Fibroblast of skin of left biceps (primary cell): ENCODE measurements at regions not wholly inside any gene's neighbourhood (a gene's known extent, or its start where the extent isn't known, plus 50 kb on each side); places are given as distances from the start of the nearest gene placed in this dataset.
"Not testable (repeated sequence)": the region's sequence is repeated elsewhere in the genome, so short reads cannot be mapped to it uniquely, and the experiment has no call there.

Experiments used
- DNase-seq, 2 experiments: peaks; one replicate each; pipeline ENCODE4 v3.0.0-alpha.2; 2013; ENCODE audit warnings: low read depth in 2 of 2

- peak; percentile 95 to 96 for DNase-seq
These were observed 326.4 kb downstream of the DCHS2 start for GRCh38 chr4:154164931-154165839.

- peak in 1 of 2 experiments; percentile 10 for DNase-seq
These were observed 330.9 kb downstream of the DCHS2 start for GRCh38 chr4:154160519-154161301.

GRCh38 chr4:154158361-154159155 is 333.0 kb downstream of the DCHS2 start:
- DNase-seq: no peak

- no peak for DNase-seq
These were observed 339.1 kb downstream of the DCHS2 start for GRCh38 chr4:154152546-154152945.

- DNase-seq: not testable (repeated sequence)
These were observed 342.4 kb downstream of the DCHS2 start for GRCh38 chr4:154149236-154149635.

GRCh38 chr4:154143720-154144119 is 347.9 kb downstream of the DCHS2 start:
- no peak for DNase-seq

- no peak for DNase-seq
These were observed 348.9 kb downstream of the DCHS2 start for GRCh38 chr4:154142664-154143063.

- no peak for DNase-seq
These were observed 350.7 kb downstream of the DCHS2 start for GRCh38 chr4:154140869-154141268.

- DNase-seq: no peak
These were observed 348.5 kb upstream of the SFRP2 start for GRCh38 chr4:154137320-154137905.

- DNase-seq: no peak
These were observed 346.7 kb upstream of the SFRP2 start for GRCh38 chr4:154135576-154135975.

GRCh38 chr4:154132406-154132805 is 343.5 kb upstream of the SFRP2 start:
- no peak for DNase-seq

- DNase-seq: no peak
These were observed 337.4 kb upstream of the SFRP2 start for GRCh38 chr4:154126276-154126675.

GRCh38 chr4:154125340-154125739 is 336.5 kb upstream of the SFRP2 start:
- no peak for DNase-seq

- DNase-seq: peak; percentile 62 to 68
These were observed 335.8 kb upstream of the SFRP2 start for GRCh38 chr4:154124539-154125255.

- DNase-seq: no peak
These were observed 335.0 kb upstream of the SFRP2 start for GRCh38 chr4:154123897-154124296.

GRCh38 chr4:154120690-154121345 is 331.9 kb upstream of the SFRP2 start:
- no peak for DNase-seq

- DNase-seq: no peak
These were observed 331.3 kb upstream of the SFRP2 start for GRCh38 chr4:154120006-154120676.

- DNase-seq: no peak
These were observed 330.4 kb upstream of the SFRP2 start for GRCh38 chr4:154119317-154119716.

- DNase-seq: not testable (repeated sequence)
These were observed 328.8 kb upstream of the SFRP2 start for GRCh38 chr4:154117726-154118125.

- no peak for DNase-seq
These were observed 318.5 kb upstream of the SFRP2 start for GRCh38 chr4:154107337-154107736.
